Colonic mucosa (tissue), 4 donors: ENCODE measurements at regions not wholly inside any gene's neighbourhood (a gene's known extent, or its start where the extent isn't known, plus 50 kb on each side); places are given as distances from the start of the nearest gene placed in this dataset.
A peak's percentile ranks its signal among the peaks of the same experiment; 100 is the strongest.

Experiments
- DNase-seq: peaks from one replicate; pipeline ENCODE4 v3.0.0-alpha.2; 2020
- H3K27ac ChIP-seq: fragments of 200-600 bp; one replicate; pipeline ENCODE4 v1.8.0; 2021
- H3K27me3 ChIP-seq: fragments of 200-600 bp; one replicate; pipeline ENCODE4 v1.8.0; 2021
- H3K36me3 ChIP-seq: fragments of 200-600 bp; one replicate; pipeline ENCODE4 v1.8.0; 2021
- H3K4me1 ChIP-seq: fragments of 200-600 bp; one replicate; pipeline ENCODE4 v1.8.0; 2021; ENCODE audit warnings: mild to moderate bottlenecking
- H3K4me3 ChIP-seq: fragments of 200-600 bp; one replicate; pipeline ENCODE4 v1.8.0; 2021
- H3K9ac ChIP-seq, 2 donors: one replicate each; pipeline ENCODE4 v1.7.0; 2013; ENCODE audit warnings: control low read depth in 2 of 2, low read depth in 2 of 2, low read length in 2 of 2
- H3K9me3 ChIP-seq: fragments of 200-600 bp; one replicate; pipeline ENCODE4 v1.8.0; 2021
- intact Hi-C: fragments of 100-400 bp; cut with DNase I; formaldehyde crosslinking; loops from one replicate; pipeline ENCODE4 v1.14.1; 2022
- TF ChIP-seq, protein P1 (sequence below): fragments of 200-600 bp; IDR thresholded peaks from one replicate; pipeline ENCODE4 v1.8.0; 2022; ENCODE audit warnings: antibody characterized with exemption, mild to moderate bottlenecking
- donor health status: healthy.
- donor health status: DM: no; HTN: no; CAD: no.
- donor health status: DM: no; HTN: no; CAD: no.

DNA sequence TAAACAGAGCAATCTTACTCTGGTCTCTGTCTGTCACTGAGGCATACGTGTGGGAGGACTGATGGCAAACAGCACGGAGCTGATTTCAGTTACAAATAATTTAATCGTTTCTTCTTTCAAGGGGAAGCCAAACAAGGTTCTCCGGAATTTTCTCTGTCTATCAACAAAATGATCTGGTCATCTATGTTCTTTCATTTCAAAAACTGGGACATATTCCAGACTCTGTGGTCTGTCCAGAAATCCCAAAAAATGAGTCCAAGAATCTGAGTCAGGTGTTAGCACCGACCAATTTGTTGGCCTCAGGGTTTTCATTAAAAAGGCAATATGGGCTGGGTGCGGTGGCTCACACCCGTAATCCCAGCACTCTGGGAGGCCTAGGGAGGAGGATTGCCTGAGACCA, 69.9 kb upstream of the ZNF608 start:
- Histone ChIP-seq H3K9ac (no peak overlapping the region), H3K27ac (no peak overlapping the region), H3K4me3 (no peak overlapping the region), H3K27me3 (no peaks in the 10 kb centered on the region), H3K36me3 (no peaks in the 10 kb centered on the region), H3K4me1 (no peaks in the 10 kb centered on the region), H3K9me3 (no peaks in the 10 kb centered on the region)
- no peak for DNase-seq
- TF ChIP-seq, protein P1, sequence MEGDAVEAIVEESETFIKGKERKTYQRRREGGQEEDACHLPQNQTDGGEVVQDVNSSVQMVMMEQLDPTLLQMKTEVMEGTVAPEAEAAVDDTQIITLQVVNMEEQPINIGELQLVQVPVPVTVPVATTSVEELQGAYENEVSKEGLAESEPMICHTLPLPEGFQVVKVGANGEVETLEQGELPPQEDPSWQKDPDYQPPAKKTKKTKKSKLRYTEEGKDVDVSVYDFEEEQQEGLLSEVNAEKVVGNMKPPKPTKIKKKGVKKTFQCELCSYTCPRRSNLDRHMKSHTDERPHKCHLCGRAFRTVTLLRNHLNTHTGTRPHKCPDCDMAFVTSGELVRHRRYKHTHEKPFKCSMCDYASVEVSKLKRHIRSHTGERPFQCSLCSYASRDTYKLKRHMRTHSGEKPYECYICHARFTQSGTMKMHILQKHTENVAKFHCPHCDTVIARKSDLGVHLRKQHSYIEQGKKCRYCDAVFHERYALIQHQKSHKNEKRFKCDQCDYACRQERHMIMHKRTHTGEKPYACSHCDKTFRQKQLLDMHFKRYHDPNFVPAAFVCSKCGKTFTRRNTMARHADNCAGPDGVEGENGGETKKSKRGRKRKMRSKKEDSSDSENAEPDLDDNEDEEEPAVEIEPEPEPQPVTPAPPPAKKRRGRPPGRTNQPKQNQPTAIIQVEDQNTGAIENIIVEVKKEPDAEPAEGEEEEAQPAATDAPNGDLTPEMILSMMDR = no peak
- intact Hi-C loops = no loop called here

DNA sequence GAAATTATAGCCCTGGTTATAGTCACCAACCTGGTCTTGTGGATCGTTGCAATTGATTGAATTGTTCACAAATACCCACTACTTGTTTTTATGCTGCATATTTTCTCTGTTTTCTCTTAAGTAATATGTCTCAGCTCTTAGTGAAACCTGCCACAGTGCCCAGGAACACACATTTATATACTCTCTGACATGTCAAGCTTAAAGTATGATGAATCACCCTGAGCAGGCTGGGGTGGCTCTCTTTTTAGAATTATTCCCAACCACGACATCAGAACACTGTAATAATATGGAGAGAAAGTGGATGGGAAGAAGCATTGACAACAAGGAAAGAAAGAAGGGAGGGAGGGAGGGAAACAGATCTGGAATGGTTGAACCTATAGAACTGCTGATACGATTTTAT, 72.8 kb upstream of the ZNF608 start:
- H3K36me3 ChIP-seq = no peaks in the 10 kb centered on the region
- H3K9ac ChIP-seq = no peak overlapping the region
- TF ChIP-seq, protein P1 = no peak
- H3K9me3 ChIP-seq = no peaks in the 10 kb centered on the region
- no peak for DNase-seq
- H3K4me3 ChIP-seq = no peak overlapping the region
- H3K4me1 ChIP-seq = no peaks in the 10 kb centered on the region
- no peaks in the 10 kb centered on the region for H3K27me3 ChIP-seq
- intact Hi-C loops = no loop called here
- H3K27ac ChIP-seq = no peak overlapping the region

DNA sequence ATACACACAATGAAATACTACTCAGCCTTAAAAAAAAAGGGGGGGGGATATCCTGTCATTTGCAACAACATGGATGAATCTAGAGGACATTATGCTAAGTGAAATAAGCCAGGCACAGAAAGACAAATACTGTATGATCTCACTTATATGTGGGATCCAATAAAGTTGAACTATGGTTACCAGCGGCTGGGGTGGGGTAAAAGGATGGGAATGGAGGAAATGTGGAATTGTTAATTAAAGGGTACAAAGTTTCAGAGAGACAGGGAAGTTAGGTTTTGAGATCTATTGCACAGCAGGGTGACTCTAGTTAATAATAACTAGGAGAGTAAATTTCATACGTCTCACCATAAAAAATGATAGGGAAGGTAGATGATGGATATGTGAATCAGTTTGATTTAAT, 76.2 kb upstream of the ZNF608 start:
- Histone ChIP-seq H3K4me1 (no peaks in the 10 kb centered on the region), H3K9me3 (no peaks in the 10 kb centered on the region), H3K9ac (no peak overlapping the region), H3K27me3 (no peaks in the 10 kb centered on the region), H3K4me3 (no peak overlapping the region), H3K36me3 (no peaks in the 10 kb centered on the region), H3K27ac (no peak overlapping the region)
- intact Hi-C loops = no loop called here
- peak; percentile 36 for DNase-seq
- TF ChIP-seq, protein P1 = no peak

DNA sequence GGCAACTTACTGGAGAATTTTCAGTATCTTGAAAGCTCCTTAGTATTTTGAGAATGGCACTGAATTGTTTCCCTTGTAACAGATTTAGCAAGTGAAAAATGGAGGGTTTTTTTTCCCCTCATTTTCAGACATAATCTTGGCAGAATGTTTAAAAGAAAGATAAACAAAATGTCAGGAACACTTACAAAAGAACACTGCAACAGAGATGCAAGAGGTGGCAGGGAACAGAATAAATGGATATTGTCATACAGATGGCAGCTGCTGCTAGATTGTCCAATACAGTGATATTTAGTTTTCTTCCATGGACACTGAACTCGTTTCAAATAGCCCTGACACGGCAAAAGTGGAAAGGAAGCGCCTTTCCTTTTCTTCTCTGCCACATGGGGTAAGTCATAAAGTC, 76.9 kb upstream of the ZNF608 start:
- no peaks in the 10 kb centered on the region for H3K4me1 ChIP-seq
- H3K27me3 ChIP-seq = no peaks in the 10 kb centered on the region
- no peaks in the 10 kb centered on the region for H3K9me3 ChIP-seq
- DNase-seq = no peak
- no peak overlapping the region for H3K27ac ChIP-seq
- intact Hi-C loops = no loop called here
- TF ChIP-seq, protein P1 = no peak
- no peaks in the 10 kb centered on the region for H3K36me3 ChIP-seq
- no peak overlapping the region for H3K4me3 ChIP-seq
- H3K9ac ChIP-seq = no peak overlapping the region

DNA sequence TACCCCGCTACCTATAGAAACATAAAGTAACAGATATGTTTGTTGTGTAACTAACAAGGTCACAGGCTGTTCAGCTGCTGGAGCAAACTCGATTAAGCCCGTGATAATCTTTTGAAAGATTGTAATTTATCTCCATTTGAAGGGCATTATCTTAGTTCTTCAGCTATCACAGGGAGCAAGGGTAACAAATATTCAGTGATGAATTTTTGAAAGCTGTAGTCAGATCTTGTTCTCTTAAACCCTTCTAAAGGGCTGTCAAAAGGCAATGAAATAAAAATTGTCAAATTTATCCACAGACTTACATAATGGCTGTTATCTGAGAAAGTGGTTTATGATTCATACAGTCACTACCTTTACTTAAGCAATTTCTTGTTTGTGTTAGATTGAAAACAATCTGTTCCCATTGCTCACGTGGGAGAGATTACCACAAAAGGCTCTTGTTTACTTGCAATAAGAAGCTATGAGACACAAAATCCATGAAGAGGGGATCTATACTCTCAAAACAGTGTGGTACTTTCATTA, 78.3 kb upstream of the ZNF608 start:
- intact Hi-C loops = no loop called here
- H3K4me3 ChIP-seq = no peak overlapping the region
- no peak overlapping the region for H3K27ac ChIP-seq
- no peaks in the 10 kb centered on the region for H3K9me3 ChIP-seq
- no peak overlapping the region for H3K9ac ChIP-seq
- no peaks in the 10 kb centered on the region for H3K27me3 ChIP-seq
- H3K4me1 ChIP-seq = no peaks in the 10 kb centered on the region
- TF ChIP-seq, protein P1 = no peak
- no peak for DNase-seq
- H3K36me3 ChIP-seq = no peaks in the 10 kb centered on the region
